ENCODE measurements at regions not wholly inside any gene's neighbourhood (a gene's known extent, or its start where the extent isn't known, plus 50 kb on each side); places are given as distances from the start of the nearest gene placed in this dataset.
"Not testable (repeated sequence)": the region's sequence is repeated elsewhere in the genome, so short reads cannot be mapped to it uniquely, and the experiment has no call there.

DNA sequence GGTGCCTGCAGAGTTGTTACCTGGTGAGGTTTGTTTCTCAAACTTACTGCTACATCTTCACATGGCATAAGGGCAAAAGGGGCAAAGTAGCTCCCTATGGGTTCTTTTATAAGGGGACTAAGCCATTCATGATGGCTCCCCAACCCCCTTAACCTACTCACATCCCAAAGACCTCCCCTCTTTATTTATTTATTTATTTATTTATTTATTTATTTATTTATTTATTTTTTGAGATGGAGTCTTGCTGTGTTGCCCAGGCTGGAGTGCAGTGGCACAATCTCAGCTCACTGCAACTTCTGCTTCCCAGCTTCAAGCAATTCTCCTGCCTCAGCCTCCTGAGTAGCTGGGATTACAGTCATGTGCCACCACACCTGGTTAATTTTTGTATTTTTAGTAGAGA is 1065.7 kb upstream of the DEFB115 start:
- TF ChIP-seq, protein P1, sequence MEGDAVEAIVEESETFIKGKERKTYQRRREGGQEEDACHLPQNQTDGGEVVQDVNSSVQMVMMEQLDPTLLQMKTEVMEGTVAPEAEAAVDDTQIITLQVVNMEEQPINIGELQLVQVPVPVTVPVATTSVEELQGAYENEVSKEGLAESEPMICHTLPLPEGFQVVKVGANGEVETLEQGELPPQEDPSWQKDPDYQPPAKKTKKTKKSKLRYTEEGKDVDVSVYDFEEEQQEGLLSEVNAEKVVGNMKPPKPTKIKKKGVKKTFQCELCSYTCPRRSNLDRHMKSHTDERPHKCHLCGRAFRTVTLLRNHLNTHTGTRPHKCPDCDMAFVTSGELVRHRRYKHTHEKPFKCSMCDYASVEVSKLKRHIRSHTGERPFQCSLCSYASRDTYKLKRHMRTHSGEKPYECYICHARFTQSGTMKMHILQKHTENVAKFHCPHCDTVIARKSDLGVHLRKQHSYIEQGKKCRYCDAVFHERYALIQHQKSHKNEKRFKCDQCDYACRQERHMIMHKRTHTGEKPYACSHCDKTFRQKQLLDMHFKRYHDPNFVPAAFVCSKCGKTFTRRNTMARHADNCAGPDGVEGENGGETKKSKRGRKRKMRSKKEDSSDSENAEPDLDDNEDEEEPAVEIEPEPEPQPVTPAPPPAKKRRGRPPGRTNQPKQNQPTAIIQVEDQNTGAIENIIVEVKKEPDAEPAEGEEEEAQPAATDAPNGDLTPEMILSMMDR (IDR thresholded peaks at IDR 0.05; ENCODE audit: low read depth, low read length, poor library complexity, severe bottlenecking): not testable (repeated sequence)
- TF ChIP-seq EZH2phosphoT487 (IDR thresholded peaks at IDR 0.05; ENCODE audit: borderline replicate concordance, low read length): not testable (repeated sequence)
